Ovary (tissue), 3 donors: ENCODE measurements at regions not wholly inside any gene's neighbourhood (a gene's known extent, or its start where the extent isn't known, plus 50 kb on each side); places are given as distances from the start of the nearest gene placed in this dataset.

Source experiments
- EP300 ChIP-seq: sonication (generic); formaldehyde crosslinking; IDR thresholded peaks from one replicate; pipeline ENCODE4 v1.6.1; 2017; ENCODE audit warnings: antibody characterized with exemption
- POLR2A ChIP-seq: fragments of 450-650 bp; IDR thresholded peaks from one replicate; pipeline ENCODE4 v1.6.1; 2017; ENCODE audit warnings: antibody characterized with exemption, mild to moderate bottlenecking, moderate library complexity
- TF ChIP-seq, protein P1 (sequence below), 3 donors: fragments of 450-650 bp in 2 of 3; fragments of 200-600 bp in 1 of 3; IDR thresholded peaks; one replicate each; pipeline versions ENCODE4 v1.5.1 to v1.8.0; 2016 to 2022; ENCODE audit warnings: antibody characterized with exemption in 3 of 3, mild to moderate bottlenecking in 1 of 3
- donor health status: DM: no; HTN: no; CAD: no.

DNA sequence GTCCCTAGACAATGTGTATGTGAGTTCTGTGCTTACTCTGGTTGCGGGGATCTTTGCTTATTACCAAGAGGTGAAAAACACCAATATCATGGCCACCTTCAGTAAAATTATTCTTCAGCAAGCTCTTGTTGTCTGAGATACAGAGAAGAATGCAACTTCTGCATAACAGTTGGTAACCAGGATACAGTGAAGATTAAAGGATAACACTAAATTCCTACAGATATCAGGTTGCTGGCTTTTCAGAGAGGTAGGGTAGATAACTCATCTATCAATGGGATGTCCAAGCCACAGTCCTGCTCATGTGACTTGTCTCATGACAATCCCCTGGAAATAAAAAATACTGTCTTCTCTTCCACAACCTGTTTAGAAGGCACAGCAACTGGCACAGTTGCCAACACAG, 308.5 kb downstream of the TNS1 start:
- TF ChIP-seq POLR2A (no peak), EP300 (no peak)
- TF ChIP-seq, protein P1, sequence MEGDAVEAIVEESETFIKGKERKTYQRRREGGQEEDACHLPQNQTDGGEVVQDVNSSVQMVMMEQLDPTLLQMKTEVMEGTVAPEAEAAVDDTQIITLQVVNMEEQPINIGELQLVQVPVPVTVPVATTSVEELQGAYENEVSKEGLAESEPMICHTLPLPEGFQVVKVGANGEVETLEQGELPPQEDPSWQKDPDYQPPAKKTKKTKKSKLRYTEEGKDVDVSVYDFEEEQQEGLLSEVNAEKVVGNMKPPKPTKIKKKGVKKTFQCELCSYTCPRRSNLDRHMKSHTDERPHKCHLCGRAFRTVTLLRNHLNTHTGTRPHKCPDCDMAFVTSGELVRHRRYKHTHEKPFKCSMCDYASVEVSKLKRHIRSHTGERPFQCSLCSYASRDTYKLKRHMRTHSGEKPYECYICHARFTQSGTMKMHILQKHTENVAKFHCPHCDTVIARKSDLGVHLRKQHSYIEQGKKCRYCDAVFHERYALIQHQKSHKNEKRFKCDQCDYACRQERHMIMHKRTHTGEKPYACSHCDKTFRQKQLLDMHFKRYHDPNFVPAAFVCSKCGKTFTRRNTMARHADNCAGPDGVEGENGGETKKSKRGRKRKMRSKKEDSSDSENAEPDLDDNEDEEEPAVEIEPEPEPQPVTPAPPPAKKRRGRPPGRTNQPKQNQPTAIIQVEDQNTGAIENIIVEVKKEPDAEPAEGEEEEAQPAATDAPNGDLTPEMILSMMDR (IDR thresholded peaks at IDR 0.05), result no peak
